Lower lobe of right lung (tissue), 2 donors: ENCODE measurements at regions not wholly inside any gene's neighbourhood (a gene's known extent, or its start where the extent isn't known, plus 50 kb on each side); places are given as distances from the start of the nearest gene placed in this dataset.

Experiments used
- ATAC-seq, 2 donors: fragments of 200-7000 bp; cut with Tn5 transposase; one replicate each; pipeline ENCODE4 v1.9.1; 2020 to 2022; ENCODE audit warnings: mild to moderate bottlenecking in 2 of 2, moderate library complexity in 2 of 2
- DNase-seq: peaks from one replicate; pipeline ENCODE4 v3.0.0-alpha.2; 2020
- H3K27ac ChIP-seq: fragments of 200-600 bp; one replicate; pipeline ENCODE4 v1.8.0; 2022
- H3K27me3 ChIP-seq: fragments of 200-600 bp; one replicate; pipeline ENCODE4 v1.8.0; 2022; ENCODE audit warnings: low read depth
- H3K36me3 ChIP-seq: fragments of 200-600 bp; one replicate; pipeline ENCODE4 v1.8.0; 2022; ENCODE audit warnings: mild to moderate bottlenecking
- H3K4me1 ChIP-seq: fragments of 200-600 bp; one replicate; pipeline ENCODE4 v1.8.0; 2022
- H3K4me3 ChIP-seq: fragments of 200-600 bp; one replicate; pipeline ENCODE4 v1.8.0; 2022; ENCODE audit warnings: mild to moderate bottlenecking
- H3K9me3 ChIP-seq: fragments of 200-600 bp; one replicate; pipeline ENCODE4 v1.8.0; 2022
- intact Hi-C: fragments of 100-400 bp; cut with DNase I; formaldehyde crosslinking; loops from one replicate; pipeline ENCODE4 v1.11.0; 2022
- TF ChIP-seq, protein P1 (sequence below): fragments of 200-600 bp; IDR thresholded peaks from one replicate; pipeline ENCODE4 v1.8.0; 2022; ENCODE audit warnings: antibody characterized with exemption, mild to moderate bottlenecking
- donor health status: DM: no; HTN: yes; CAD: no; lungs with severe emphysema.

- DNase-seq = no peak
- intact Hi-C loops = no loop called here
- Histone ChIP-seq H3K27ac (no peak overlapping the region), H3K27me3 (no peaks in the 10 kb centered on the region), H3K4me1 (no peaks in the 10 kb centered on the region), H3K36me3 (no peaks in the 10 kb centered on the region), H3K4me3 (no peak overlapping the region), H3K9me3 (no peaks in the 10 kb centered on the region)
- TF ChIP-seq, protein P1, sequence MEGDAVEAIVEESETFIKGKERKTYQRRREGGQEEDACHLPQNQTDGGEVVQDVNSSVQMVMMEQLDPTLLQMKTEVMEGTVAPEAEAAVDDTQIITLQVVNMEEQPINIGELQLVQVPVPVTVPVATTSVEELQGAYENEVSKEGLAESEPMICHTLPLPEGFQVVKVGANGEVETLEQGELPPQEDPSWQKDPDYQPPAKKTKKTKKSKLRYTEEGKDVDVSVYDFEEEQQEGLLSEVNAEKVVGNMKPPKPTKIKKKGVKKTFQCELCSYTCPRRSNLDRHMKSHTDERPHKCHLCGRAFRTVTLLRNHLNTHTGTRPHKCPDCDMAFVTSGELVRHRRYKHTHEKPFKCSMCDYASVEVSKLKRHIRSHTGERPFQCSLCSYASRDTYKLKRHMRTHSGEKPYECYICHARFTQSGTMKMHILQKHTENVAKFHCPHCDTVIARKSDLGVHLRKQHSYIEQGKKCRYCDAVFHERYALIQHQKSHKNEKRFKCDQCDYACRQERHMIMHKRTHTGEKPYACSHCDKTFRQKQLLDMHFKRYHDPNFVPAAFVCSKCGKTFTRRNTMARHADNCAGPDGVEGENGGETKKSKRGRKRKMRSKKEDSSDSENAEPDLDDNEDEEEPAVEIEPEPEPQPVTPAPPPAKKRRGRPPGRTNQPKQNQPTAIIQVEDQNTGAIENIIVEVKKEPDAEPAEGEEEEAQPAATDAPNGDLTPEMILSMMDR = no peak
- ATAC-seq = no peak
Observed at GRCh38 chr5:4983701-4984100, 156.4 kb upstream of the ADAMTS16 start.

- Histone ChIP-seq H3K4me1 (no peaks in the 10 kb centered on the region), H3K27me3 (no peaks in the 10 kb centered on the region), H3K27ac (no peak overlapping the region), H3K4me3 (no peak overlapping the region), H3K9me3 (no peaks in the 10 kb centered on the region), H3K36me3 (no peaks in the 10 kb centered on the region)
- TF ChIP-seq, protein P1 = no peak
- ATAC-seq (no peak), DNase-seq (no peak)
- intact Hi-C loops = no loop called here
Observed at GRCh38 chr5:4984461-4984860, 155.7 kb upstream of the ADAMTS16 start.

DNA sequence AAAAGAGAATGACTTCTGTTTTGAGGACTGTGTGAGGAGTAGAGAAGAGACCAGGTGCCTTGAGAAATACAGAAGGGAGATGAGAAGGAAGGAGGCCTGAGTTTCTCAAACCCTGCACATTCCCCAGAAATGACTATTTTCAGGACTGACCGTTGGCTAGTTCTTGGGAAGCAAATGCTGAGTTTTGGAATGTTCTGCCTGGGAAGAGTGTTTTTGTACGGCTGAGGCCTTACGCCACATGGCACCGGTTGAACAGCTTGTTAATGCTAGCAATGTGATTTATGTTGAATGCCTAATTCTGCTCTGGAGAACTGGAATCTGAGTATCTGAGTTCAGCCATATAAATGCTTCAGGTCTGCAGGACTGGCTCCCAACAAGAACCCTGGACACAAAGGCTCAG lies 152.7 kb upstream of the ADAMTS16 start:
- TF ChIP-seq, protein P1 = no peak
- Histone ChIP-seq H3K27ac (no peak overlapping the region), H3K9me3 (no peaks in the 10 kb centered on the region), H3K36me3 (no peaks in the 10 kb centered on the region), H3K4me1 (no peaks in the 10 kb centered on the region), H3K27me3 (no peaks in the 10 kb centered on the region), H3K4me3 (no peak overlapping the region)
- no peak for ATAC-seq
- intact Hi-C loops = no loop called here
- no peak for DNase-seq

- Histone ChIP-seq H3K4me3 (no peak overlapping the region), H3K4me1 (no peaks in the 10 kb centered on the region), H3K27me3 (no peaks in the 10 kb centered on the region), H3K9me3 (no peaks in the 10 kb centered on the region), H3K27ac (no peak overlapping the region), H3K36me3 (no peaks in the 10 kb centered on the region)
- TF ChIP-seq, protein P1 = no peak
- DNase-seq (no peak), ATAC-seq (no peak)
- intact Hi-C loops = no loop called here
Observed at GRCh38 chr5:4989118-4989517, 151.0 kb upstream of the ADAMTS16 start.

DNA sequence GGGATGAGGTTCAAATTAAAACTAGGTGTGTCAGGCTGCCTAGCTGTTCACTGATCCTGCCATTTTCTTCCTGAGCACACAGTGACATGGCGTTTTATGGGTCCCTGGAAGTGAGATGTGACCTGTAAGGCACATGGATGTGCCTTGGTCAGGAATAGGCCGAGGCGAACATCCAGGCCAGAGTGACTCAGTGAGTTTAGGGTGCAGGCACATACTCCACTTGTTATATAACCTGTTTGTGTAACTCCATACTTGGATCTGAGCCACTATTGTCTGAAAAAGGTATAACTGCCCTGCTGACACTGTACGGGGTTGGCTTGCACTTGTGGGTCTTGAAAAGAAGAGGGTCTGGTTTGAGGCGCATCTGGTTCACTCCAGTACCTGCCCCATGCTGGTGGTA lies 150.1 kb upstream of the ADAMTS16 start:
- H3K36me3 ChIP-seq = no peaks in the 10 kb centered on the region
- no peak overlapping the region for H3K4me3 ChIP-seq
- no peaks in the 10 kb centered on the region for H3K4me1 ChIP-seq
- intact Hi-C loops = no loop called here
- TF ChIP-seq, protein P1 = no peak
- H3K9me3 ChIP-seq = no peaks in the 10 kb centered on the region
- H3K27me3 ChIP-seq = no peaks in the 10 kb centered on the region
- peak in 1 of 2 donors; percentile 8 for ATAC-seq
- no peak for DNase-seq
- no peak overlapping the region for H3K27ac ChIP-seq

- no peak for DNase-seq
- H3K4me1 ChIP-seq = no peaks in the 10 kb centered on the region
- no peak overlapping the region for H3K4me3 ChIP-seq
- H3K27me3 ChIP-seq = no peaks in the 10 kb centered on the region
- no peaks in the 10 kb centered on the region for H3K36me3 ChIP-seq
- no peak overlapping the region for H3K27ac ChIP-seq
- TF ChIP-seq, protein P1 = no peak
- intact Hi-C loops = no loop called here
- H3K9me3 ChIP-seq = no peaks in the 10 kb centered on the region
- ATAC-seq = peak in 1 of 2 donors; percentile 26
Observed at GRCh38 chr5:4990462-4990861, 149.7 kb upstream of the ADAMTS16 start.
